OCI-M1 (cell line): ENCODE measurements at regions not wholly inside any gene's neighbourhood (a gene's known extent, or its start where the extent isn't known, plus 50 kb on each side); places are given as distances from the start of the nearest gene placed in this dataset.
"Not testable (repeated sequence)": the region's sequence is repeated elsewhere in the genome, so short reads cannot be mapped to it uniquely, and the experiment has no call there.

Experiments
- DNase-seq: peaks from one replicate; lab custom pipeline; 2025; lab: John Stamatoyannopoulos, UW

DNA sequence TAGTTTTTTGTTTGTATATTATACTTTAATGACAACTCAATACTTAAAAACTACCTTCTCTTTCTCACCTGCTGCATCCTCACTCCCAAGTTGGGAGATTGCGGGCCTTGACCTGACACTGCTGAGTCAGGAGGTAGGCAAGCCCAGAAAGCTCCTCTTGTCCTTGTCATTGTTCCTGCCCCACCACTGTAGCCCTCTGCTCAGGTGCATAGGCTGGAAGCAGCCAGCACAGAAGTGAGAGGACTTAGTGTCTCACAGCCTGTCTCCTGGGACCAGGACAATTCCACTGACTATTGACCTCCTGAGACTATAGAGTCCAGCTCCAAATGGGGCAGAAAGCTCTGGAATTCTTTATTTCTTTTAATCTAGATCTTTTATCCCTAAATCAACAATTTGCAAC, 123.5 kb upstream of the NDP start:
- DNase-seq: no peak

DNA sequence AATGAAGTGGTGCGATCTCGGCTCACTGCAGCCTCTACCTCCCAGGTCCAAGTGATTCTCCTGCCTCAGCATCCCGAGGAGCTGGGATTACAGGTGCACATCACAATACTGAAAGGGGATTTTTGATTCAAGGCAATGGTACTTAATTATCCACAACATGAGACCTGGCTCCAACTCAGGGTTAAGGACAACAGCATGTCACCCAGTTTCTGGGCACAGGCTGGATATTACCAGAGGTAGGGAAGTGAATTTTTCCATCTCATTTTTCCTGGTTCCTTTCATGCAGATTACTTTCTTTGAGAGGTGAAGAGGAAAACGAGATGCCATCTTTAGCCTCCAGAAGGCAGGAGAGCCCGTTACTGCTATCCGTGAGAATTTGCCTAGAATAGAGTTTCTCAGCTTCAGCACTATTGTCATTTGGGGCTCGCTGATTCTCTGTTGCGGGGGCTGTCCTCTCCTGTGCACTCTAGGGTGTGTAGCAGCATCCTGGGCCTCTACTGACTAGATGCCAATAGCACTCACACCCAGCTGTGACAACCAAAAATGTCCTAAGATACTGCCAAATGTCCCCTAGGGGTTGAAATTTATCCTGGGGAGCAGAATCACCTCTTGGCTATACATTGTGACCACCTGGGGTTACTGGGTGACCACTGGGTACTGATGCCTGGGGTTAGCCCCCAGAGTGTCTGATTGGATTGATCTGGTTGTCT, 121.8 kb upstream of the NDP start:
- DNase-seq: no peak

DNA sequence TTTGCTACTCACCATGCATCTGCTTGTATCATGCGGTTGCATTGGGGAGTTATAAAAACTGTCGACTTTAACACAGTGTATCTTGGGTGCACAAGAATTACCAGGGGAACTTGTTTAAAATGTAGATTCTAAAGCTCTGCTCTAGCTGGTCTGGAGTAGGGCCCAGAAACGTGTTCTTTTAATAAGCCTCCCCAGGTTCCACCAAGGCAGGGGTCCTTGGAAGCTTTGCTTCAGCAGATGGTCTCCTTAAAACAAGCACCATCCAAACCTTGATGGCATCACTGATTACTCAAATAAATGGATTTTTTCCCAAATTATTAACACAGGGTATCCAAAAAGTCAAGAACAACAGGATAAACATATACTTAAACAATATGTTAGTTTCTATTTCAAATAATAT, 120.2 kb upstream of the NDP start:
- no peak for DNase-seq

DNA sequence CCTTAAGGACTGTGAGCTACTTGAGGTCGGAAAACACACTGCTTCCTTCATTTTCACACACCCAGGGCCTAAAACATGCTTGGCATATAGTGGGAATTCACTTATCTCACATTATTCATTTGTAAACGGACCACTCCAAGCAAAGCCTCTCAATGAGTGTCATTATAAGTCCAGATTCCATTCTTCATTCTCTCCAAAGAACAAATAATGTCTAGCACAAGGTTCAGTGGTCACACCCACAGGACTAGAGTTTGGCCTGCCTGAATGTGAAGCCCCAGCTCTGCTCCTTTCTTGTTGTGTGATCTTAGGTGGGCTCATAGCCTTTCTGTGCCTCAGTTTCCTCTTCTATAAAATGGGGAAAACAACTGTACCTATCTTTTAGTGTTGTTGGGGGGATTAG, 119.6 kb upstream of the NDP start:
- DNase-seq: no peak

DNA sequence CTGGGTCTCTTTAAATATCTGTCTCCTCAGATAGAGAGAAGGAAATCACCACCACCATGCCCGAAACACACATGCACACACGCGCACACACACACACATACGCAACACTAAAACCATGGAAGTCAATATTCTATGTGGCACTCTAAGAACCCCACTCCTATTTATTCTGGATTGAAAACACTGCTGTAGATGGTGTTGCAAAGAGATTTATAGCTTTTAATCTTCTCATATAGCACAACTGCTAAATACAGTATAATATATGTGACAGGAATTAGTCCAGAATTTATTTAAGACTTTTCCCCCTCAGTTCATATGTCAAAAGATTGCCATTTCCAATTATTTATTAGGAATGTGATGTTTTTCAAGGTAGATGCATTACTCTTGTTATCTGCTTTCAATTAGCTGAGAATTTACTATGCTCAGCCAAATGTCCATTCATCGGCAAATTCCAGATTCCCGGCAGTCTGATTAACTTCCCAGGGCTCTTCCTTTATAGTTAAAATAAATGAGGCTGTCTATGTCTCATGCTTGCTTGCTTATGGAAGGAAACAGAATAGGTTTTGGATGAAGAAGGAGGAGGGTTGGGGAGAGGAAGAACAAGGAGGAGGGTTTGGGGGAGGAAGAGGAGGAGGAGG, 115.4 kb upstream of the NDP start:
- DNase-seq: no peak

DNA sequence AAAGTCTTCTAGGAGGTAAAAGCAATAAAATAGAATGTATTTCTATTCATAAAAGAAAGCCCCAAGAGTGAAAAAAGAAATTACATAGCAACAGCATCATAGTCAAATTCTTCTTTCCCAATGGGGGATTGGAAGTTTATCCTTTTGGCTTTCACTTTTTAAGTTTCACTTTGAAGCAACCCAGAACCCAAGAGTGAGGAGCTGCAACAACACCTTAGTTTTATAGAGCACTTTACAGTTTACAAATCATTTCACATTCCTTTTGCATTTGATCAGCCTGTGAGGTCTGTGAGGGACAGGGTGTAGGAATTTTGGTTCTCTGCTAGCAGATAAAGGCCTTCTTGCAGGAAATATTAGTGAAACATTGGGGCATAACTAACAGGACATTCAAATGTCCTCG, 112.0 kb upstream of the NDP start:
- no peak for DNase-seq

DNA sequence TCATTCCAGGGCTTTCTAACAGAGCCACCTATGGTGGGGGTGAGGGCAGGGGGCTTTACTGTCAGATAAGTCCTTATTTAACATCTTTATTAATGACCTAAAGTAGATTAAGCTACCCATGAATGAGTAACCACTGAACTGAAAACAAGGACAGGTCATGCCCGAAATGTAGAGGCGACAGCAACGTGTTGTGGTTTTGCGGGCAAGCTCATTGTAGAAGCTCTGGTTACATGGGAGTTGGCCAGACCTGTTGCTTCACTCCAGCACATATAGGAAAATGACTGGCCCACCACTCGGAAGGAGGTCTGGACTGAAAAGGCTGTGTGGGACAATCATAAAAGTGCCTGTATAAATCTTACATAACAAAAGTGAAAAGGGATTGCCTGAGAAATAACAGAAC, 109.6 kb upstream of the NDP start:
- DNase-seq: peak; percentile 58

DNA sequence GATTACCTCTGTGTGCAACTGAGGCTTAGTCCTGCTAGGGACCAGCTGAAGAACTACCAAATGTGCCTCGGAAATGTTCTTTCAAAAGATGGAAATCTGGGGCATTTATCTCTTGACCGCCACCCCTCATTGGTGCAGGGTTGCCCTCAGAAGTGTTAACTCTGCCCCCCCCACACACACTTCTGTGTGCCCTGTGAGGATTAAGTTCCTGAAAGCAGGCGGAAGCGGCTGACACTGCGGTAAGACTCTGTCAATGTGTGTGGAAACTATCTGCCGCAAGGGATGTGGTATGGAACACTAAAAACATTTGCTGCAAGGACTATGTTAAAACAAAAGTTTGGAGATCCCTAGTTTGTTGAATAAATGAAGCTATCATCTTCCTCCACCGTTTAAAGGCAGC, 106.9 kb upstream of the NDP start:
- DNase-seq: no peak

DNA sequence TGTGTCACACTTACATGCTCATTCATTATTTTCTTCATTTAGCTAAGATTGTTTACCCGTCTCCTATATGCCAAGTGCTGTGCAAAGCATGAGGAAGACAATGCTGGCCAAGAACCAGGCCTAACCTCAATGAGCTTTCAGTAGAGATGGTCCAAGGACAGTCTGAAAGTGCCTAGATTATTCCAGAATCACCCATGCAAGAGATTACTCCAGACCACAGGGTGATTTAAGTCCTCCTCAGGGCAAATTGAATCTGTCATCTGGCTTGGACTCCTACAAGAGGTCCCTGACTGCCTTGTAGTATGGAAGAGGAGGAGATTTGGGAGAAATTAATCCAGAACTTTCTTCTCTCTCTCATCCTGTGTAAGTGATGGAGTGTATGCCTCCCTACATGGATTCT, 99.4 kb upstream of the NDP start:
- DNase-seq: no peak

DNA sequence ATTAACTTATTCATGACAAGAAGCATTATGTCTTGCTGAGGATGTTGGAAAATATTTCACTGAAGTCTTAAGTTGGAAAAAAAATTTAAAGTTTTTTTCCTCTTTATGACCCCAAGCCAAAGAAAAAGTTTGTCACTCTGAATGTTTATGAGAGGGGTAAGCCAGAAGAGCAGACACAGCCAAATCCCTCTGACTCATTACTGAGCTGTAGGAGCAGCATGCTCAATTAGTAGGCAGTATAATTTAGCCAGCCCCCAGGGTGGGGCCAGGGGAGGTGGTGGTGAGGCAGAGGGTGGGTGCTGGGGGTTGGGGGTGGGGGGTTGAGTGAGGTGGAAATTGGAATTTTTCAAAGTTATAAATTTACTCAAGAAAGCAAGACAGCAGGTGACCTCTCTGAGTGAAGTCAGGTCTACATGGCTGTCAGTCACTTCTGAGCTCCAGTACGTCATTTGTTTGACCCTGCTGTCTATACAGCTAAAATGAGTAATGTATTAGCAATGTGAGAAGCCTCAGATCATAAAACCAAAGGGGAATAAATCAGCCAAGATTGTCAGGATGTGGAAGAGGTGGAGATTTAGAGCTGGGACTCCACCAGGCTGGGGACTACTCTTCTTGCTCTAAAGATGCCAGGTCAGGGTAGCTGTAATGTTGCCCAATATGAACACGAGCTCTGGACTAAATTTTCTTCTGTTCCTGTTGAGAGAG, 98.8 kb upstream of the NDP start:
- no peak for DNase-seq

DNA sequence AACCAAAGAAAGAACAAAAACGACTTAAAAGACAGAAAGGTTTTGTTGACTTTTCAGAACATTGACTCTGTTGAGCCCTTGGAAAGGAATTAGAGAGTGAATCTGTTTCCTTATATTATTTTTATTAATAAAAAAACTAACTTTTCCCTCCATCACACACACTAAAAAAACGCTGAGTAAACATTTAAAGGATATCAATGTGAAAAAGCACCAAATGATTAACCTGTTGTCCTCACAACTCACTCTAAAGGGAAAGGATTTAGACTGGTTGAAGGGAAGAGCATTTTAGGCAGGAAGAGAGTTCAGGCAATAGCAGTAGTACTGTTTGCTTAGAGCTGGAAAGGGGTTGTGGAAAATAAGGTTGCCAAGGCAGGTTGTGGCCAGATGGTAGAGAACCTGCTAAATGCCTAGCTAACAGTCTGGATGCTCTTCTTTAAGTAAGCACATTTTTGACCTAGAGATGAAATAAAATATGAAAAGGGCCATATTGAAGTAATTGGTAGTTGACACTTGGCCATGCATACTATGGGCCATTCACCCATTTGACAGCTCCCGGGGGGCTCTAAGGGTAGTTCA, 98.0 kb upstream of the NDP start:
- no peak for DNase-seq

DNA sequence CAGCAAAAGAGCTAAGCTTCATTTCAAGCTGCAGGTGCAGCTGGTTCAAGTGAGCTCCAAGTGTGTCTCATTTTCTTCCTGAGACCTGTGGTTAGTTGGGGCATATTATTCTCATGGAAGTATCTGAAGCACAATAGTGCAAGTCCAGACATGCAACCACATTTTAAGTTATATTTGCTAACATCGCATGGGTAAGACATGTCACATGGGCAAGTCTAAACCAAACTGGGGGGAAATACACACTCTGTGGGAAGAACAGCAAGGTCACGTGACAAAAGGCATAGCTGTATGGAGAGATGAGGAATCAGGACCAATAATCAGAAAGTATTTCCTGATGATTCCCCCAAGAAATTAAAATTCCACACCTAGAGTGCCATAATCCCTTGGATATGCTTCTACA, 94.9 kb upstream of the NDP start:
- no peak for DNase-seq

DNA sequence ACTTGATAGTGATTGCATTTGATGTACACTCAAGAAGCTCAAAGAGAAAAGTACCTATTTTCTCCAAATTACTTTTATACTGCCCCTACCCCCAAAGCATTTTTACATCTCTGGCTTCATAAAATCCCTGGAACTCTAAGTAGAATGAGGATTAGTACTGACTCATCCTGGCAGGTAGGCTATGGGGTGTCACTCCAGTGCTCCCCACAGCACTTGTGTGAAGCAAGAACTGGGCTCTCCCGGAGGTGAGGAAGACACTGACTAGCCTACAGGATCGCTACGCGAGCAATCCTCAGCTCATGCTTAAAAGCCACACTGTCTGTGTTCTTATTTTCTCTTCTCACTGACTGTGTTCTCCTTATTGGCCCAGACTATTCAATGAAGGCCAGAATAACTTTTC, 90.4 kb upstream of the NDP start:
- DNase-seq: no peak

DNA sequence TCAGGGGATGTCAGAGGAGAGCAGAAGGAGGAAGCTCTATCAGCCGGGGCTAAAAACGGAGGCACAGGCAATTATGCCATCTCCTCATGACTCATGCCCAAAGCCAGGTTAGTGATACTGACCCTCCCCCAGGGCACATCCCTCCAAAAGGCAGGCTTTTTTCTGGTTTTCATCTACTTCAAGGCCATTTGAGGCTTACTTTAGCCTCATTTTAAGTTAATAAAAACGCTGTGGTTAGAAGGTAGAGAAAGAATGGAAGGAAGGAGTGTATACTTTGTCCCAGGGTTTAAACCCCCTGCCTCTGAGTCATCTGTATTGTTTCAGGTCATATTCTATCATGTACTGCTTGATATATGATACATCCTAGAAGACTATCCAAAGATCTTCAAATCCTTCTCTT, 89.7 kb upstream of the NDP start:
- DNase-seq: no peak

DNA sequence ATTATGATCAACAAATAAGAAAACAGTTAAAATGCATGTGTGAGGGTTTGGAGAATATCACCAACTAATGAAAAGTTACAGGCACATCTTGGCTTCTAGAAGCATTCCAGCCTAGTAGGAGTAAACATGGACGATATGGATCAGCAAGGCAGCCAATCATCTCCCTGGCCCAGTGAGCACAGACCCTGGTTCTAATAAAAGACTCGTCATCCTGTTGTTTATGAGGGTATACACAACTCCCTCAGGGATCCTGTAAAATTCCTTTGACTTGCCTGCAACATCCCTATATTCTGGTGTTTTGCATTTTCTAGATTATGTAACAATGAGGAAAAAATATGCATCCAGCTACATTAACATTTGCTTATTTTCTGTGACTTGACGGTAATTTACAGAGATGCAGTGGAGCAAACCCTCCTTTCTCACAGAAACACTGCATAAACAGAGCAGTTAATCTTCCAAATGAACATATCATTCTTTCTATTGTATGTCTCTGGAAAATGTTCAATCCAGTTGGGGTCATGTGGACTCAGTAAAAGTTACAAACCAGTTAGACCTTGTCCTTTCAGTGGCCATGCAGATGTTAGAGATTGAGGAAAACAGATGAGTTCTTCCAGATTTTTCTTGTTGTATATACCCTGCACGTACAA, 88.9 kb upstream of the NDP start:
- no peak for DNase-seq

DNA sequence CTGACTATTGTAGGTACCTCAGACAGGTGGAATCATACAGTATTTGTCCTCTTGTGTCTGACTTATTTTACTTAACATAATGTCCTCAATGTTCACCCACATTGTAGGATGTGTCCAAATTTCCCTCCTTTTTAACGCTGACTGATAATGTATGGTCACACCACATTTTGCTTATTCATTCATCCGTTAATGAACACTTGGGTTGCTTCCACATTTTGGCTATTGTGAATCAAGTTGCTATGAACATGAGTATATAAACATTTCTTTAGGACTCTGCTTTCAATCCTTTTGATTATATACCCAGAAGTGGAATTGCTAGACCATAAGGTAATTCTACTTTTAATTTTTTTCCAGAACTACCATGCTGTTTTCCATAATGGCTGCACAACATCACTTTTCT, 87.0 kb upstream of the NDP start:
- no peak for DNase-seq

DNA sequence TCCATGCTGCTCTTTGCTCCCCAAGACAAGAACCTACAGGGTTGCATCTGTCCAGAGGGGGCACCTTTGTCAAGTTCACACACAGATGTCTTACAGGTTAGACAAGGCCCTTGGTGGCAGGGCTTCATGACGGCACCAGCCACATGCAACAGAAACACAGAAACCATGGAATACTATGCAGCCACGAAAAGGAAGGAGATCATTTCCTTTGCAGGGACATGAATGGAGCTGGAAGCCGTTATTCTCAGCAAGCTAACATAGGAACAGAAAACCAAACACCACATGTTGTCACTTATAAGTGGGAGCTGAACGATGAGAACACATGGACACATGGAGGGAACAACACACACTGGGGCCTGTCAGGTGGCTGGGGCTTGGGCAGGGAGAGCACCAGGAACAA, 85.1 kb upstream of the NDP start:
- DNase-seq: no peak

DNA sequence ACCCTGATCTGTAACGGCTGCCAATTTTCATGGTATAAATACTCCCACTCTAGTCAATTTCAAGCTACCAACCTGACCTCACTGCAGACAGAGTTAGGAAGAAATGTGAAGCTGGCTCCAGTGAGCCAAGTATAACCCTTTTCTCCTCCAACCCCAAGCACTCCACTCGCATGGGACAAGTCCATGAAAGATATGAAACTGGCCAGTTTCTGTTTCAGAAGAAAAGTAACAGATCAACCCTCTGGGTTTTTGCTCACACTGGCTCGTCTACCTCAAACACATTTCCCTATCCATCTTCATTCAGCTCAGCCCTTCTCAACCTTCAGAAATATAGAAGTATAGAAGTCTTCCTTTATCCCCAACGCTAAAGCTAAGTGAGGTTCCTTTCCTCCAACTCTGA, 82.4 kb upstream of the NDP start:
- DNase-seq: no peak

DNA sequence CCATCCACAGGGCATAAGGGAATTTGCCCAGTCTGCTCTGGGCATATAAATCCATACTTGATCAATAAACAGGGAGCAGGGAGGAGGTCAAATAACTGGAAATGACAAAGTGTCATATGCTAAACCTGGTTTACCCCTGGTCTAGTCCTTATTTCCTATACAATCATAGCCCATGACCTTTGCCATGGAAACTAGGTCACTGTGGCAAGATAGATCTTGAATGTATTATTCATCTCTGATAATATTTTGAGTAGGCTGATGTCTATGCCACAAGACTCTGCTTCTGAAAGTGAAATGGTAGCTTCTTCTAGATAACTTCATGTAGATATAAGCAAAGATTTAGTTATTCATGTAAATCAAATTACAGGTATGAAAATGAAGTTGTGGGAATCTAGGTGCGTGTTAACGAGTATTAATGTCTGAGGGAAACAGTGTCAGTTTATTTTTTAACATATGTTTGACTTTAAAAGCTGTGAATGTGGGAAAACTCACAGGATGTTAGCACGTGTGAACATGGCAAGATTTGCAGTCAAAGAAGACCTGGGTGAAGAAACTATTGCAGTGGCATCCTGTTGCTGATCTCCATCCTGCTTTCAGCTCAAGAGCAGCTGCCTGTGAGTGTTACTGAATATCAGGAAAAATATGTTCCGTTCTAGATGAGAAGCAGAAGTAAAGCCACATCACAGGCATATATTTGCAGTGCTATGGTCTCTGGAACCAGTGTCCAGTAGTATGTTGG, 81.8 kb upstream of the NDP start:
- no peak for DNase-seq

DNA sequence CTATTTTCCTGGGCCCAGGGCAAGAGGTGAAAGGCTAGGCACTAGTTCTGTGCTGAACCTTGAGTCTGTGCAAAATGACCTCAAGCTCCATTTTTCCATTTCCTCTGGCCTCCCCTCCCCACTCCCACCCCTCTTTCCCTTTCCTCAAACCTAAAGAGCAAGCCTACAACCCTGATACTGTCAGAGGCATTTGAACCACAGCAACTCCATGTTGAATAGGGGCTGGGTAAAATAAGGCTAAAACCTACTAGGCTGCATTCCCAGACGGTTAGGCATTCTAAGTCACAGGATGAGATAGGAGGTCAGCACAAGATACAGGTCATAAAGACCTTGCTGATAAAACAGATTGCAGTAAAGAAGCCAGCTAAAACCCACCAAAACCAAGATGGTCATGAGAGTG, 71.9 kb upstream of the NDP start:
- not testable (repeated sequence) for DNase-seq

DNA sequence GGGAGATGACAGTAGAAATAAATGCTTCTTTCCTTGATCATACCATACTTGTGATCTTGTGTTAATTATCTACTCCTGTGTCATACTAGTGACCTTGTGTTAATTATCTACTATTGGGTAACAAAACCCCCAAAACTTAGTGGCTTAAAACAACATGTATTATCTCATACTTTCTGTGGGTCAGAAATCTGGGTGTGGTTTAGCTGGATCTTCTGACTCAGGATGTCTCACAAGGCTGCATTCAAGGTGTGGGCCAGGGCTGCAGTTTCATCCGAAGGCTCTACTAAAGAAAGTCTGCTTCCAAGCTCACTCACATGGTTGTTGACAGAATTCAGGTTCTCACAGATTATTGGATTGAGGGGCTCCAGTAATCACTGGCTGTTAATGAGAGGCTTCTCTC, 70.3 kb upstream of the NDP start:
- DNase-seq: no peak

DNA sequence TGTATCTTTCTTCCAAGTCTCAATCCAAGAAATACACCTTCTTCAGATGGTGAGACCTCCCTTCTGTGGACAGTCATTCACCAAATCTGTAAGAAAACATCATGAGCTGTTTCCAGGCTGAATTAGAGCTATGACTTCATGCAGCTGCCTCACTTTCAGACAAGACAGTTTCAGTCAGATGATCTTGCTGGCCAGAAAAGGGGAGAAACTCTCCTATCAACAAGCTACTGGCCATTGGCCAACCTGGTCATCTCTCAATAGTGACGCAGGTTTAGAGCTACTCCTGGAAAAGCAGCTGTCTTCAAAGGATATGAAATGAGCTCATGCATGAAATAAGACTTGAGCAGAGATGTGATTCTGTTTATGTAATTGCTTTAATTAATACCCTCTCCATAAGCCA, 69.6 kb upstream of the NDP start:
- peak; percentile 1 for DNase-seq
